DOHH2 (cell line): ENCODE measurements at regions not wholly inside any gene's neighbourhood (a gene's known extent, or its start where the extent isn't known, plus 50 kb on each side); places are given as distances from the start of the nearest gene placed in this dataset.

ENCODE experiments used
- H3F3A ChIP-seq: fragments of 200-600 bp; sonication (generic), shearing (Covaris generic); 2 replicates; pipeline ENCODE4 v1.6.0; 2016; ENCODE audit warnings: antibody characterized with exemption, mild to moderate bottlenecking; ENCODE audit not compliant: control insufficient read depth, insufficient read depth
- H3K27ac ChIP-seq: fragments of 200-600 bp; sonication (generic); 2 replicates; pipeline ENCODE4 v1.5.1; 2014; ENCODE audit warnings: low read depth, mild to moderate bottlenecking, low read length, moderate library complexity
- H3K27me3 ChIP-seq: fragments of 200-600 bp; sonication (generic); 2 replicates; pipeline ENCODE4 v1.6.1; 2014; ENCODE audit warnings: mild to moderate bottlenecking, low read length, mixed read lengths; ENCODE audit not compliant: control insufficient read depth
- H3K36me3 ChIP-seq: fragments of 200-600 bp; sonication (generic); 2 replicates; pipeline ENCODE4 v1.6.1; 2014; ENCODE audit warnings: mild to moderate bottlenecking, low read length, moderate library complexity, mixed read lengths; ENCODE audit not compliant: control insufficient read depth
- H3K4me1 ChIP-seq: fragments of 200-600 bp; sonication (generic); 2 replicates; pipeline ENCODE4 v1.6.1; 2014; ENCODE audit warnings: mild to moderate bottlenecking, low read length, mixed read lengths; ENCODE audit not compliant: control insufficient read depth
- H3K4me2 ChIP-seq: fragments of 200-600 bp; sonication (generic); 2 replicates; pipeline ENCODE4 v1.6.0; 2014; ENCODE audit warnings: mild to moderate bottlenecking, low read length, moderate library complexity
- H3K4me3 ChIP-seq: fragments of 200-600 bp; sonication (generic); 2 replicates; pipeline ENCODE4 v1.5.1; 2014; ENCODE audit warnings: mild to moderate bottlenecking, low read length, mixed read lengths
- H3K79me2 ChIP-seq: fragments of 200-600 bp; sonication (generic); 2 replicates; pipeline ENCODE4 v1.6.1; 2014; ENCODE audit warnings: mild to moderate bottlenecking, low read length, mixed read lengths; ENCODE audit not compliant: control insufficient read depth
- H3K9me2 ChIP-seq: fragments of 200-600 bp; sonication (generic); replicated peaks from 2 replicates; pipeline ENCODE4 v1.6.1; 2014; ENCODE audit warnings: mild to moderate bottlenecking, low read length, mixed read lengths; ENCODE audit not compliant: control insufficient read depth
- H3K9me3 ChIP-seq: fragments of 200-600 bp; sonication (generic); 2 replicates; pipeline ENCODE4 v1.6.1; 2014; ENCODE audit warnings: antibody characterized with exemption, low read length, mixed read lengths; ENCODE audit not compliant: control insufficient read depth, insufficient read depth
- H4K20me1 ChIP-seq: fragments of 200-600 bp; sonication (generic); 2 replicates; pipeline ENCODE4 v1.6.0; 2014; ENCODE audit warnings: low read depth, mild to moderate bottlenecking, antibody characterized with exemption, low read length, moderate library complexity; ENCODE audit not compliant: control insufficient read depth, insufficient read depth
- EZH2phosphoT487 ChIP-seq: fragments of 200-600 bp; sonication (generic); IDR thresholded peaks from 2 replicates; pipeline ENCODE4 v1.6.1; 2017; ENCODE audit warnings: borderline replicate concordance, mild to moderate bottlenecking, antibody characterized with exemption, low read length, moderate library complexity, mixed read lengths
- TF ChIP-seq, protein P1 (sequence below): fragments of 200-600 bp; sonication (generic); IDR thresholded peaks from one replicate; pipeline ENCODE4 v1.5.1; 2014; ENCODE audit warnings: antibody characterized with exemption, mild to moderate bottlenecking, low read depth, low read length; ENCODE audit not compliant: poor library complexity, severe bottlenecking

DNA sequence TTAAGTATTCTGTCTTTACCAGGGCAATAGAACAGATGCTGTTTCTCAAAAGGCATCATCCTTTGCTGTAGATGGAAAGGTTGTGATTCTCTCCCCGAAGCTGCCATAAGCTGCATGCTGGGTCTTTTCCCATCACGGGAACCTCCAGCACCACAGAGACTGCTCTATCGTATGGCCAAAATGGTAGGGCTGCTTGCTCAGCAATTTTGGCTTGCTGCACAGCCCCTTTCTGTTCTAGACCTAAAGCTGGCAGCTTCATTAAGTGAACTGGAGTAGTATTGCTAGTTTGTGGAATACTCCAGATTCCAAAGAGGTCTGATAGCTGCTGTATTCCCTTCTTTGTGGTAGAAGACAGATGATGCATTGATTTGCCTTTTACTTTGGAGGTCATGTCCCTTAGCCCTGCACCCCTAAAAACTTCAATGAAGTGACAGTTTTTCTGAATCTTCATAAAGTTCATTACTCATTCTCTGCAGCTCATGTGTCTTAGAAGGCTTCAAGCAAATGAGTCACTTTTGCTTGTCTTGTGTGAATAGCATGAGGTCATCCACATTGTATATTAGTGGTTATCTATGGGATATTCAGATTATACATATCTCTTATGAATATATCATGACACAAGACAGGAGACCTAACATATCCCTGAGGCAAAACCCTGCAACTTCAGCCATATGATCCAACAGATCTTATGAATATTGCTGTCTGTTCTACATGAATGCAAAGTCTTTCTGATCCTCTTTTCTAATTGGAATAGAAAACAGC is 245.3 kb downstream of the FAM76B start:
- Histone ChIP-seq H4K20me1 (no peaks in the 10 kb centered on the region), H3F3A (no peaks in the 10 kb centered on the region), H3K9me2 (no peaks in the 10 kb centered on the region), H3K9me3 (no peaks in the 10 kb centered on the region), H3K27ac (no peak overlapping the region), H3K27me3 (no peaks in the 10 kb centered on the region), H3K4me1 (no peaks in the 10 kb centered on the region), H3K79me2 (no peaks in the 10 kb centered on the region), H3K4me3 (no peak overlapping the region), H3K4me2 (no peak overlapping the region), H3K36me3 (no peaks in the 10 kb centered on the region)
- TF ChIP-seq, protein P1, sequence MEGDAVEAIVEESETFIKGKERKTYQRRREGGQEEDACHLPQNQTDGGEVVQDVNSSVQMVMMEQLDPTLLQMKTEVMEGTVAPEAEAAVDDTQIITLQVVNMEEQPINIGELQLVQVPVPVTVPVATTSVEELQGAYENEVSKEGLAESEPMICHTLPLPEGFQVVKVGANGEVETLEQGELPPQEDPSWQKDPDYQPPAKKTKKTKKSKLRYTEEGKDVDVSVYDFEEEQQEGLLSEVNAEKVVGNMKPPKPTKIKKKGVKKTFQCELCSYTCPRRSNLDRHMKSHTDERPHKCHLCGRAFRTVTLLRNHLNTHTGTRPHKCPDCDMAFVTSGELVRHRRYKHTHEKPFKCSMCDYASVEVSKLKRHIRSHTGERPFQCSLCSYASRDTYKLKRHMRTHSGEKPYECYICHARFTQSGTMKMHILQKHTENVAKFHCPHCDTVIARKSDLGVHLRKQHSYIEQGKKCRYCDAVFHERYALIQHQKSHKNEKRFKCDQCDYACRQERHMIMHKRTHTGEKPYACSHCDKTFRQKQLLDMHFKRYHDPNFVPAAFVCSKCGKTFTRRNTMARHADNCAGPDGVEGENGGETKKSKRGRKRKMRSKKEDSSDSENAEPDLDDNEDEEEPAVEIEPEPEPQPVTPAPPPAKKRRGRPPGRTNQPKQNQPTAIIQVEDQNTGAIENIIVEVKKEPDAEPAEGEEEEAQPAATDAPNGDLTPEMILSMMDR = no peak
- TF ChIP-seq EZH2phosphoT487 = no peak

DNA sequence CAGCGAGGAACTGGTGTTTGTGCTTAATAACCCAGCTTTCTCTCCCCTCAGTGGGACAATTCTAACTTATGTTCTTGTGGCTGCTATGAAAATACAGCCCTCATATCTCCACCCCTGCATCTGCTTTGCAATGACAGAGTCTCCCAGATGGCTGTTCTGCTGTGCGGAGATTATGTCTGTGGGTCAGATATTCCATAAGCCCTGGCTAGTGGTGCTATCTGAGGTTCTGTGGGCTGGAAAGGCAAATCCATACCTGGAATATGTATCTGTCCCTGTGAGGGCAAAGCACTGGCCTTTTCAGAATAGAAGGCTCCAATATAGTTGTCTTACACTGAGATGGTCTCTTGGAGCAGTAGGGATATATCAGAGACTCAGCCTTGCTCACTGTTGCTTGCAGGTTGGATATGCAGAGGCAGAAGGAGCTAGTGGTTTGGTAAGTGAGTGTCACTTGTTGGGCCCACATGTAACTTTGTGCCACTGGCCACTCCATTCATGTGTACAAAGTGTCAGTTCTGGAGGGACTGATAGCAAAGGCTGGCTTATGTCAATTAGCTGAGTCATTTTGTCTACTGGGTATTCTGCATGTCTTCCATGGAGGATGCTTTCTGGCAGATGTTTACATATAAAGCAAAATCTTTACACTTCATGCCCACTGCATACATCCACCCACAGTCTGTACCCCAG is 246.6 kb downstream of the FAM76B start:
- H3K27me3 ChIP-seq = no peaks in the 10 kb centered on the region
- H3K4me2 ChIP-seq = no peak overlapping the region
- H3K4me1 ChIP-seq = no peaks in the 10 kb centered on the region
- no peaks in the 10 kb centered on the region for H3F3A ChIP-seq
- H3K36me3 ChIP-seq = no peaks in the 10 kb centered on the region
- H3K9me3 ChIP-seq = no peaks in the 10 kb centered on the region
- TF ChIP-seq EZH2phosphoT487 = no peak
- TF ChIP-seq, protein P1 = no peak
- H3K9me2 ChIP-seq = no peaks in the 10 kb centered on the region
- H4K20me1 ChIP-seq = no peaks in the 10 kb centered on the region
- no peaks in the 10 kb centered on the region for H3K79me2 ChIP-seq
- no peak overlapping the region for H3K4me3 ChIP-seq
- H3K27ac ChIP-seq = no peak overlapping the region

DNA sequence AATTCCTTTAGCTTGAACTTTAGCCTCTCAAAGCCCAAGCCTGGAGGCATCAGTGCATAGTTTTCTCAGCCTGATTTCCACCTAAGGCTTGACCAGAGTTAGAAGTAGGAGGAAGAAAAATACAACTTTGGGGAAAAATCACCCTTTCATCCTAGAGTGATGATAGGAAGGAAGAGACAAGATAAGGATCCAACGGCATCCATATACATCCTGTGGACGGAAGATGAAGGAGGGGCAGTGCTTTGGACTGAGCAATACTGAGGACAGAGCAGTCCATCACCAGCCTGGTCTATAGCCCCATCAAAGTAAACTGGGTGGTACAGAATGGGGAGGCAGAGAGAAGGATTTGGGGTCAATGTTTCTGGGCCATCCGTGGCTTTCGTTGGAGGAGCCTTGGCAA is 247.9 kb downstream of the FAM76B start:
- H3K36me3 ChIP-seq = no peaks in the 10 kb centered on the region
- no peak overlapping the region for H3K27ac ChIP-seq
- H3K4me2 ChIP-seq = no peak overlapping the region
- no peaks in the 10 kb centered on the region for H3K9me3 ChIP-seq
- no peaks in the 10 kb centered on the region for H3K9me2 ChIP-seq
- no peaks in the 10 kb centered on the region for H3K79me2 ChIP-seq
- H3K4me1 ChIP-seq = no peaks in the 10 kb centered on the region
- H3K4me3 ChIP-seq = no peak overlapping the region
- TF ChIP-seq EZH2phosphoT487 = no peak
- TF ChIP-seq, protein P1 = no peak
- H4K20me1 ChIP-seq = no peaks in the 10 kb centered on the region
- H3F3A ChIP-seq = no peaks in the 10 kb centered on the region
- H3K27me3 ChIP-seq = no peaks in the 10 kb centered on the region
